BLaER1 (cell line): ENCODE measurements at regions not wholly inside any gene's neighbourhood (a gene's known extent, or its start where the extent isn't known, plus 50 kb on each side); places are given as distances from the start of the nearest gene placed in this dataset.

Experiments
- H3K27ac ChIP-seq: shearing (Covaris generic); formaldehyde crosslinking; 2 replicates; pipeline ENCODE4 v1.8.1; 2022
- H3K27me3 ChIP-seq: shearing (Covaris generic); formaldehyde crosslinking; 2 replicates; pipeline ENCODE4 v1.8.1; 2022
- H3K36me3 ChIP-seq: shearing (Covaris generic); formaldehyde crosslinking; 2 replicates; pipeline ENCODE4 v1.8.1; 2022
- H3K4me1 ChIP-seq: shearing (Covaris generic); formaldehyde crosslinking; 2 replicates; pipeline ENCODE4 v1.8.1; 2022
- H3K4me2 ChIP-seq: shearing (Covaris generic); formaldehyde crosslinking; 2 replicates; pipeline ENCODE4 v1.8.1; 2022
- H3K4me3 ChIP-seq: shearing (Covaris generic); formaldehyde crosslinking; 2 replicates; pipeline ENCODE4 v1.8.1; 2022
- H3K9ac ChIP-seq: shearing (Covaris generic); formaldehyde crosslinking; 2 replicates; pipeline ENCODE4 v1.8.1; 2022
- H3K9me3 ChIP-seq: shearing (Covaris generic); formaldehyde crosslinking; 2 replicates; pipeline ENCODE4 v1.8.1; 2022
- H4K20me1 ChIP-seq: shearing (Covaris generic); formaldehyde crosslinking; 2 replicates; pipeline ENCODE4 v1.8.1; 2022
- Cebpa-rat ChIP-seq: shearing (Covaris generic); IDR thresholded peaks from 2 replicates; pipeline ENCODE4 v1.8.1; 2022

GRCh38 chr20:43293068-43293786, 103.5 kb upstream of the PTPRT start:
- H3K27me3 ChIP-seq: no peaks in the 10 kb centered on the region
- no peak overlapping the region for H3K4me3 ChIP-seq
- H3K4me1 ChIP-seq: no peaks in the 10 kb centered on the region
- H4K20me1 ChIP-seq: no peaks in the 10 kb centered on the region
- no peaks in the 10 kb centered on the region for H3K9me3 ChIP-seq
- no peak for TF ChIP-seq Cebpa-rat
- no peak overlapping the region for H3K4me2 ChIP-seq
- no peak overlapping the region for H3K9ac ChIP-seq
- no peak overlapping the region for H3K27ac ChIP-seq
- H3K36me3 ChIP-seq: no peaks in the 10 kb centered on the region

GRCh38 chr20:43292222-43292621, 102.5 kb upstream of the PTPRT start:
- no peak for TF ChIP-seq Cebpa-rat
- Histone ChIP-seq H3K27me3 (no peaks in the 10 kb centered on the region), H3K4me3 (no peak overlapping the region), H3K4me2 (no peak overlapping the region), H3K9me3 (no peaks in the 10 kb centered on the region), H3K27ac (no peak overlapping the region), H4K20me1 (no peaks in the 10 kb centered on the region), H3K4me1 (no peaks in the 10 kb centered on the region), H3K36me3 (no peaks in the 10 kb centered on the region), H3K9ac (no peak overlapping the region)

- H3K4me3 ChIP-seq: no peak overlapping the region
- H3K27ac ChIP-seq: no peak overlapping the region
- H3K9ac ChIP-seq: no peak overlapping the region
- no peak overlapping the region for H3K4me2 ChIP-seq
- H3K9me3 ChIP-seq: peaks cover 9% of the 10 kb centered on the region; the same call in 1 of the 2 replicates
- H3K27me3 ChIP-seq: no peaks in the 10 kb centered on the region
- H3K36me3 ChIP-seq: no peaks in the 10 kb centered on the region
- no peaks in the 10 kb centered on the region for H4K20me1 ChIP-seq
- TF ChIP-seq Cebpa-rat: no peak
- H3K4me1 ChIP-seq: no peaks in the 10 kb centered on the region
Observed at GRCh38 chr20:43287637-43288036, 97.9 kb upstream of the PTPRT start.

GRCh38 chr20:43285170-43285569, 95.5 kb upstream of the PTPRT start:
- Histone ChIP-seq H3K4me1 (no peaks in the 10 kb centered on the region), H3K36me3 (no peaks in the 10 kb centered on the region), H3K27me3 (no peaks in the 10 kb centered on the region), H3K4me2 (no peak overlapping the region), H3K9me3 (peaks cover 9% of the 10 kb centered on the region; the same call in 1 of the 2 replicates), H4K20me1 (no peaks in the 10 kb centered on the region), H3K27ac (no peak overlapping the region), H3K9ac (no peak overlapping the region), H3K4me3 (no peak overlapping the region)
- TF ChIP-seq Cebpa-rat: no peak

GRCh38 chr20:43284486-43284885, 94.8 kb upstream of the PTPRT start:
- TF ChIP-seq Cebpa-rat: no peak
- H3K4me1 ChIP-seq: no peaks in the 10 kb centered on the region
- no peak overlapping the region for H3K4me2 ChIP-seq
- H3K27me3 ChIP-seq: no peaks in the 10 kb centered on the region
- H3K27ac ChIP-seq: no peak overlapping the region
- no peak overlapping the region for H3K9ac ChIP-seq
- no peak overlapping the region for H3K4me3 ChIP-seq
- no peaks in the 10 kb centered on the region for H3K36me3 ChIP-seq
- H4K20me1 ChIP-seq: no peaks in the 10 kb centered on the region
- peaks cover 9% of the 10 kb centered on the region; the same call in 1 of the 2 replicates for H3K9me3 ChIP-seq

GRCh38 chr20:43283126-43283525, 93.4 kb upstream of the PTPRT start:
- Histone ChIP-seq H3K4me3 (no peak overlapping the region), H3K36me3 (no peaks in the 10 kb centered on the region), H3K27ac (no peak overlapping the region), H3K9me3 (peaks cover 9% of the 10 kb centered on the region; the same call in 1 of the 2 replicates), H3K4me2 (no peak overlapping the region), H3K4me1 (no peaks in the 10 kb centered on the region), H3K9ac (no peak overlapping the region), H4K20me1 (no peaks in the 10 kb centered on the region), H3K27me3 (no peaks in the 10 kb centered on the region)
- TF ChIP-seq Cebpa-rat: no peak

GRCh38 chr20:43271980-43272379, 82.3 kb upstream of the PTPRT start:
- Histone ChIP-seq H3K4me2 (no peak overlapping the region), H3K9ac (no peak overlapping the region), H3K4me3 (no peak overlapping the region), H3K9me3 (no peaks in the 10 kb centered on the region), H4K20me1 (no peaks in the 10 kb centered on the region), H3K4me1 (no peaks in the 10 kb centered on the region), H3K27ac (no peak overlapping the region), H3K27me3 (no peaks in the 10 kb centered on the region), H3K36me3 (no peaks in the 10 kb centered on the region)
- TF ChIP-seq Cebpa-rat: no peak

GRCh38 chr20:43265449-43265848, 75.7 kb upstream of the PTPRT start:
- Histone ChIP-seq H3K4me3 (no peak overlapping the region), H3K9ac (no peak overlapping the region), H3K36me3 (no peaks in the 10 kb centered on the region), H3K27ac (no peak overlapping the region), H3K4me2 (no peak overlapping the region), H3K9me3 (no peaks in the 10 kb centered on the region), H3K4me1 (no peaks in the 10 kb centered on the region), H4K20me1 (no peaks in the 10 kb centered on the region), H3K27me3 (no peaks in the 10 kb centered on the region)
- TF ChIP-seq Cebpa-rat: no peak

GRCh38 chr20:43263226-43263625, 73.5 kb upstream of the PTPRT start:
- no peak overlapping the region for H3K4me2 ChIP-seq
- no peaks in the 10 kb centered on the region for H3K9me3 ChIP-seq
- no peak overlapping the region for H3K4me3 ChIP-seq
- no peaks in the 10 kb centered on the region for H3K27me3 ChIP-seq
- no peaks in the 10 kb centered on the region for H3K4me1 ChIP-seq
- no peak overlapping the region for H3K27ac ChIP-seq
- TF ChIP-seq Cebpa-rat: no peak
- no peaks in the 10 kb centered on the region for H4K20me1 ChIP-seq
- no peaks in the 10 kb centered on the region for H3K36me3 ChIP-seq
- no peak overlapping the region for H3K9ac ChIP-seq

GRCh38 chr20:43262341-43262740, 72.6 kb upstream of the PTPRT start:
- Histone ChIP-seq H3K27me3 (no peaks in the 10 kb centered on the region), H3K4me3 (no peak overlapping the region), H3K36me3 (no peaks in the 10 kb centered on the region), H3K4me1 (no peaks in the 10 kb centered on the region), H4K20me1 (no peaks in the 10 kb centered on the region), H3K9me3 (no peaks in the 10 kb centered on the region), H3K9ac (no peak overlapping the region), H3K27ac (no peak overlapping the region), H3K4me2 (no peak overlapping the region)
- no peak for TF ChIP-seq Cebpa-rat

GRCh38 chr20:43255877-43256276, 66.2 kb upstream of the PTPRT start:
- H3K27ac ChIP-seq: no peak overlapping the region
- H3K9me3 ChIP-seq: no peaks in the 10 kb centered on the region
- no peak overlapping the region for H3K4me3 ChIP-seq
- no peaks in the 10 kb centered on the region for H3K36me3 ChIP-seq
- no peak overlapping the region for H3K9ac ChIP-seq
- H3K4me1 ChIP-seq: no peaks in the 10 kb centered on the region
- no peaks in the 10 kb centered on the region for H3K27me3 ChIP-seq
- TF ChIP-seq Cebpa-rat: no peak
- no peak overlapping the region for H3K4me2 ChIP-seq
- H4K20me1 ChIP-seq: no peaks in the 10 kb centered on the region
